CD4-positive, alpha-beta T cell (primary cell): ENCODE measurements at regions not wholly inside any gene's neighbourhood (a gene's known extent, or its start where the extent isn't known, plus 50 kb on each side); places are given as distances from the start of the nearest gene placed in this dataset.

Source experiments
- ATAC-seq: fragments of 200-7000 bp; cut with Tn5 transposase; one replicate; pipeline ENCODE4 v1.10.0; 2022; ENCODE audit warnings: mild to moderate bottlenecking; ENCODE audit not compliant: poor library complexity
- CTCF ChIA-PET: fragments of 350-600 bp; sonication (Branson Sonifier 250); formaldehyde crosslinking; loops from one replicate; lab custom pipeline; 2021; ENCODE audit warnings: antibody characterized with exemption, inconsistent platforms; lab: Charles Lee
- POLR2A ChIA-PET: fragments of 350-600 bp; sonication (Branson Sonifier 250); formaldehyde crosslinking; loops from one replicate; lab custom pipeline; 2021; ENCODE audit warnings: antibody characterized with exemption, inconsistent platforms; lab: Charles Lee
- DNase-seq, 14 experiments: peaks; one replicate each; pipeline ENCODE4 v3.0.0-alpha.2; 2013 to 2020; ENCODE audit warnings: mixed read lengths in 2 of 14
- H3K27ac ChIP-seq, 2 donors: one replicate each; pipeline versions ENCODE4 v1.5.1 to v1.7.0; 2013; ENCODE audit warnings: low read length in 2 of 2, low read depth in 1 of 2, mild to moderate bottlenecking in 1 of 2
- H3K27me3 ChIP-seq, 2 experiments: 1 replicate in 1 of 2; 2 replicates in 1 of 2; pipeline versions ENCODE4 v1.6.1 to v1.7.0; 2013; ENCODE audit warnings: low read length in 2 of 2, control low read depth in 1 of 2, mild to moderate bottlenecking in 1 of 2, moderate library complexity in 1 of 2; ENCODE audit not compliant: insufficient read depth in 2 of 2, control insufficient read depth in 1 of 2
- H3K36me3 ChIP-seq: one replicate; pipeline ENCODE4 v1.6.1; 2013; ENCODE audit warnings: low read length, control low read depth; ENCODE audit not compliant: insufficient read depth
- H3K4me1 ChIP-seq: one replicate; pipeline ENCODE4 v1.6.1; 2013; ENCODE audit warnings: low read length, control low read depth; ENCODE audit not compliant: insufficient read depth
- H3K4me3 ChIP-seq: one replicate; pipeline ENCODE4 v1.5.1; 2013; ENCODE audit warnings: mild to moderate bottlenecking, low read length, moderate library complexity
- H3K9me3 ChIP-seq, 2 experiments: 1 replicate in 1 of 2; 2 replicates in 1 of 2; pipeline versions ENCODE4 v1.6.1 to v1.7.0; 2013; ENCODE audit warnings: low read length in 2 of 2, mild to moderate bottlenecking in 2 of 2, control low read depth in 1 of 2, moderate library complexity in 1 of 2; ENCODE audit not compliant: control insufficient read depth in 1 of 2, insufficient read depth in 1 of 2
- H3K27ac Mint-ChIP-seq: one replicate; pipeline ENCODE4 v1.8.0; 2020; ENCODE audit warnings: mixed read lengths
- H3K27me3 Mint-ChIP-seq: one replicate; pipeline ENCODE4 v1.8.0; 2021; ENCODE audit warnings: mixed read lengths
- H3K36me3 Mint-ChIP-seq: one replicate; pipeline ENCODE4 v1.8.0; 2021; ENCODE audit warnings: low read depth, mixed read lengths
- H3K4me1 Mint-ChIP-seq: one replicate; pipeline ENCODE4 v1.8.0; 2021; ENCODE audit warnings: low read depth, mixed read lengths
- H3K4me3 Mint-ChIP-seq: one replicate; pipeline ENCODE4 v1.8.0; 2020; ENCODE audit warnings: mild to moderate bottlenecking, mixed read lengths
- H3K9me3 Mint-ChIP-seq: one replicate; pipeline ENCODE4 v1.8.0; 2020; ENCODE audit warnings: mixed read lengths
- CTCF ChIP-seq: fragments of 200-600 bp; IDR thresholded peaks from one replicate; pipeline ENCODE4 v1.8.0; 2022; ENCODE audit warnings: antibody characterized with exemption, mild to moderate bottlenecking
- intact Hi-C, 2 experiments: fragments of 100-400 bp; cut with DNase I in 1 of 2; cut with micrococcal nuclease in 1 of 2; formaldehyde crosslinking; loops; one replicate each; pipeline versions ENCODE4 v1.15.1 to v1.9.0; 2023 to 2025; cut with DNase I, micrococcal nuclease

- no peaks in the 10 kb centered on the region for H3K4me1 ChIP-seq
- no peak overlapping the region for H3K27ac ChIP-seq
- ATAC-seq: no peak
- intact Hi-C loops: no loop called here
- no peaks in the 10 kb centered on the region for H3K36me3 ChIP-seq
- Mint-ChIP-seq H3K27ac (no peak overlapping the region), H3K36me3 (no peaks in the 10 kb centered on the region), H3K4me3 (no peak overlapping the region), H3K4me1 (no peaks in the 10 kb centered on the region), H3K9me3 (no peaks in the 10 kb centered on the region), H3K27me3 (peaks cover 5% of the 10 kb centered on the region)
- no peaks in the 10 kb centered on the region for H3K27me3 ChIP-seq
- no peaks in the 10 kb centered on the region for H3K9me3 ChIP-seq
- POLR2A ChIA-PET: no interaction called here
- no peak for DNase-seq
- H3K4me3 ChIP-seq: no peak overlapping the region
- CTCF ChIA-PET: no interaction called here
- TF ChIP-seq CTCF: no peak
These were observed 65.5 kb upstream of the NR2F2 start for GRCh38 chr15:96264801-96265515.

GRCh38 chr15:96266456-96266855, 64.0 kb upstream of the NR2F2 start:
- Mint-ChIP-seq H3K27me3 (peaks cover 6% of the 10 kb centered on the region), H3K9me3 (no peaks in the 10 kb centered on the region), H3K4me3 (no peak overlapping the region), H3K27ac (no peak overlapping the region), H3K36me3 (no peaks in the 10 kb centered on the region), H3K4me1 (no peaks in the 10 kb centered on the region)
- Histone ChIP-seq H3K4me3 (no peak overlapping the region), H3K9me3 (no peaks in the 10 kb centered on the region), H3K27me3 (no peaks in the 10 kb centered on the region), H3K27ac (no peak overlapping the region), H3K4me1 (no peaks in the 10 kb centered on the region), H3K36me3 (no peaks in the 10 kb centered on the region)
- TF ChIP-seq CTCF: no peak
- DNase-seq: no peak
- no peak for ATAC-seq
- intact Hi-C loops: no loop called here
- CTCF ChIA-PET: no interaction called here
- POLR2A ChIA-PET: no interaction called here

DNA sequence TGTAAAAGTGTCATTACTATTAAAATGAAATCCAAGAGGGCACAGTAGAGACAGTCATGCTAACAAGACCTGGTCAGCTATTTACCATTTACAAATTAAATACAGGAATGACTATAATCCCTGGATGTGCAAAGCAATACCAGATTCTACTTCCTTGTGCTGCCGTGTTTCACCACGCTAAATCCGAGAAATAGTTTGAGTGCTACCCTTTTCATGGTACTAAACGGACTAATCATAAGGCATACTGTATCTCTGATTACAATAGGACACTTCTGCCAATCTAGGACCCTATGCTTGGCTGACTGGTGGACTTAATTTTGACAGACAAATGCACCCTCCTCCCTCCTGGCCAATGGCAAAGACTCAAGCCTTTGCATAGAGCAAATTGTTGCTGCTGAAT, 63.0 kb upstream of the NR2F2 start:
- Mint-ChIP-seq H3K36me3 (no peaks in the 10 kb centered on the region), H3K4me1 (no peaks in the 10 kb centered on the region), H3K9me3 (no peaks in the 10 kb centered on the region), H3K27me3 (peaks cover 10% of the 10 kb centered on the region), H3K27ac (no peak overlapping the region), H3K4me3 (no peak overlapping the region)
- H3K27me3 ChIP-seq: no peaks in the 10 kb centered on the region
- no peaks in the 10 kb centered on the region for H3K36me3 ChIP-seq
- H3K4me1 ChIP-seq: no peaks in the 10 kb centered on the region
- H3K27ac ChIP-seq: no peak overlapping the region
- intact Hi-C loops: no loop called here
- ChIA-PET CTCF (no interaction called here), POLR2A (no interaction called here)
- DNase-seq (no peak), ATAC-seq (no peak)
- H3K9me3 ChIP-seq: no peaks in the 10 kb centered on the region
- no peak overlapping the region for H3K4me3 ChIP-seq
- no peak for TF ChIP-seq CTCF
